ENCODE measurements at regions not wholly inside any gene's neighbourhood (a gene's known extent, or its start where the extent isn't known, plus 50 kb on each side); places are given as distances from the start of the nearest gene placed in this dataset.

DNA sequence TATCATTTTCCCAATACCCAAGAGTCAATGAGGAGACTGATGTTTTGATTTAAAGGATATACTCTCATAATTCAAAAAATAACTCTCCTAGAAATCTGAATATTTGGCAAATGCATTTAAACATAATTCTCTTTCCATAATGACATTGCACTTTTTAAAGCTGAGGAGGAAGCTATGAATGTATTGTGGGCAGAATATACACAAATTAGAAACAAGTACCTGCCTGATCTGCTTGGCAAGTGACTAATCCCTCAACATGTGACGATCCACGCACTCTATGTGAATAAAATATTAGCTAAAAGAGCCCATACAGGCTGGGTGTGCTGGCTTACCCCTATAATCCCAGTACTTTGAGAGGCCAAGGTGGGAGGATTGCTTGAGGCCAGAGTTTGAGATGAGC, 88.3 kb upstream of the CCDC28A start:
- TF ChIP-seq, protein P1, sequence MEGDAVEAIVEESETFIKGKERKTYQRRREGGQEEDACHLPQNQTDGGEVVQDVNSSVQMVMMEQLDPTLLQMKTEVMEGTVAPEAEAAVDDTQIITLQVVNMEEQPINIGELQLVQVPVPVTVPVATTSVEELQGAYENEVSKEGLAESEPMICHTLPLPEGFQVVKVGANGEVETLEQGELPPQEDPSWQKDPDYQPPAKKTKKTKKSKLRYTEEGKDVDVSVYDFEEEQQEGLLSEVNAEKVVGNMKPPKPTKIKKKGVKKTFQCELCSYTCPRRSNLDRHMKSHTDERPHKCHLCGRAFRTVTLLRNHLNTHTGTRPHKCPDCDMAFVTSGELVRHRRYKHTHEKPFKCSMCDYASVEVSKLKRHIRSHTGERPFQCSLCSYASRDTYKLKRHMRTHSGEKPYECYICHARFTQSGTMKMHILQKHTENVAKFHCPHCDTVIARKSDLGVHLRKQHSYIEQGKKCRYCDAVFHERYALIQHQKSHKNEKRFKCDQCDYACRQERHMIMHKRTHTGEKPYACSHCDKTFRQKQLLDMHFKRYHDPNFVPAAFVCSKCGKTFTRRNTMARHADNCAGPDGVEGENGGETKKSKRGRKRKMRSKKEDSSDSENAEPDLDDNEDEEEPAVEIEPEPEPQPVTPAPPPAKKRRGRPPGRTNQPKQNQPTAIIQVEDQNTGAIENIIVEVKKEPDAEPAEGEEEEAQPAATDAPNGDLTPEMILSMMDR (conservative IDR thresholded peaks at IDR 0.05; ENCODE audit: low read depth, low read length) = no peak
- no peak for TF ChIP-seq EZH2 (IDR thresholded peaks at IDR 0.05; ENCODE audit: borderline replicate concordance, low read depth, low read length, poor library complexity, severe bottlenecking)

All from A673 (cell line).